ENCODE measurements at regions not wholly inside any gene's neighbourhood (a gene's known extent, or its start where the extent isn't known, plus 50 kb on each side); places are given as distances from the start of the nearest gene placed in this dataset.

- H3K56ac ChIP-seq (ENCODE audit: insufficient read length, low read depth, low read length): no peak overlapping the region
- no peak overlapping the region for H2BK12ac ChIP-seq (ENCODE audit: insufficient read length, low read depth, low read length)
- no peak overlapping the region for H2AFZ ChIP-seq (ENCODE audit: low read length)
- H3T11ph ChIP-seq (ENCODE audit: low read length): no peak overlapping the region
- no peak overlapping the region for H2BK15ac ChIP-seq (ENCODE audit: low read depth, low read length)
- H2BK120ac ChIP-seq (ENCODE audit: low read depth, low read length, poor library complexity, severe bottlenecking): no peak overlapping the region
- WGBS (ENCODE audit: extremely low coverage, insufficient read length, low lambda C conversion rate): no CpG with 5 or more reads among the region's 5 CpGs
- H2AK5ac ChIP-seq (ENCODE audit: insufficient read length, low read length): no peak overlapping the region
- H3K9ac ChIP-seq (ENCODE audit: extremely low read depth, insufficient read length, low read length): no peak overlapping the region
- Mint-ChIP-seq H3K36me3 (ENCODE audit: insufficient read depth in 1 of 3, low read depth in 3 of 3) (no peaks in the 10 kb centered on the region), H3K27me3 (ENCODE audit: low read depth) (peaks cover 47% of the 10 kb centered on the region), H3K9me3 (peaks cover 0 to 4% of the 10 kb centered on the region in 2 experiments; a peak in 1 of 5 replicates), H3K4me3 (no peak overlapping the region), H3K4me1 (peaks cover 37 to 46% of the 10 kb centered on the region in 2 experiments), H3K27ac (no peak overlapping the region)
- no peak overlapping the region for H3K27ac ChIP-seq (ENCODE audit: insufficient read length, low read depth, low read length)
- no peaks in the 10 kb centered on the region for H3K9me3 ChIP-seq (ENCODE audit: control insufficient read depth, low read depth, low read length)
- no peak overlapping the region for H4K8ac ChIP-seq (replicated peaks; ENCODE audit: insufficient read length, low read depth, low read length)
- H2BK20ac ChIP-seq (ENCODE audit: low read depth, low read length, poor library complexity, severe bottlenecking): no peak overlapping the region
- no peak overlapping the region for H3K18ac ChIP-seq (ENCODE audit: insufficient read length, low read depth, low read length)
- H3K79me2 ChIP-seq (ENCODE audit: insufficient read depth, low read length): no peaks in the 10 kb centered on the region
- H3K23ac ChIP-seq (ENCODE audit: insufficient read length, low read depth, low read length): no peak overlapping the region
- no peaks in the 10 kb centered on the region for H3K27me3 ChIP-seq (ENCODE audit: insufficient read depth, low read length)
- H3K23me2 ChIP-seq (ENCODE audit: insufficient read length, low read depth, low read length, poor library complexity, severe bottlenecking): no peaks in the 10 kb centered on the region
- H3K79me1 ChIP-seq (ENCODE audit: insufficient read depth, low read depth, low read length, poor library complexity, severe bottlenecking): no peaks in the 10 kb centered on the region
- no peak overlapping the region for H4K91ac ChIP-seq (ENCODE audit: insufficient read length, low read depth, low read length)
- H3K4ac ChIP-seq (ENCODE audit: low read depth, low read length): no peak overlapping the region
- no peak overlapping the region for H3K14ac ChIP-seq (ENCODE audit: insufficient read depth, low read length)
- no peak overlapping the region for H3K4me2 ChIP-seq (ENCODE audit: insufficient read depth, insufficient read length, low read length)
- H4K5ac ChIP-seq (ENCODE audit: insufficient read length, low read depth, low read length): no peak overlapping the region
- H2BK5ac ChIP-seq (ENCODE audit: insufficient read length, low read length): no peak overlapping the region
- no peak for TF ChIP-seq CTCF (conservative IDR thresholded peaks at IDR 0.05)
- DNase-seq: no peak
- no peaks in the 10 kb centered on the region for H4K20me1 ChIP-seq (ENCODE audit: control insufficient read depth, insufficient read depth, insufficient read length)
- H3K4me1 ChIP-seq (ENCODE audit: insufficient read depth, low read length): peaks cover 13% of the 10 kb centered on the region; the same call in 1 of the 2 replicates
These were observed 204.3 kb downstream of the TRIM29 start for GRCh38 chr11:119933584-119933983.
